ENCODE measurements at regions not wholly inside any gene's neighbourhood (a gene's known extent, or its start where the extent isn't known, plus 50 kb on each side); places are given as distances from the start of the nearest gene placed in this dataset.

GRCh38 chr10:129161150-129161549, 305.9 kb upstream of the MGMT start:
- DNase-seq = no peak

- no peak for DNase-seq
Measured at GRCh38 chr10:129163531-129163930, 303.5 kb upstream of the MGMT start.

GRCh38 chr10:129165076-129165720, 301.8 kb upstream of the MGMT start:
- DNase-seq = no peak

- no peak for DNase-seq
Measured at GRCh38 chr10:129165770-129166169, 301.3 kb upstream of the MGMT start.

- DNase-seq = no peak
Measured at GRCh38 chr10:129168660-129169059, 298.4 kb upstream of the MGMT start.

GRCh38 chr10:129169115-129169514, 297.9 kb upstream of the MGMT start:
- DNase-seq = no peak

- DNase-seq = no peak
Measured at GRCh38 chr10:129170812-129171211, 296.2 kb upstream of the MGMT start.

- DNase-seq = no peak
Measured at GRCh38 chr10:129171812-129172211, 295.2 kb upstream of the MGMT start.

- no peak for DNase-seq
Measured at GRCh38 chr10:129174232-129175014, 292.6 kb upstream of the MGMT start.

- no peak for DNase-seq
Measured at GRCh38 chr10:129179245-129179971, 287.6 kb upstream of the MGMT start.

- no peak for DNase-seq
Measured at GRCh38 chr10:129179972-129180678, 286.9 kb upstream of the MGMT start.

- no peak for DNase-seq
Measured at GRCh38 chr10:129184196-129184595, 282.8 kb upstream of the MGMT start.

GRCh38 chr10:129187331-129187730, 279.7 kb upstream of the MGMT start:
- no peak for DNase-seq

GRCh38 chr10:129191797-129192196, 275.2 kb upstream of the MGMT start:
- DNase-seq = no peak

- no peak for DNase-seq
Measured at GRCh38 chr10:129192344-129193128, 274.5 kb upstream of the MGMT start.

- DNase-seq = no peak
Measured at GRCh38 chr10:129193148-129193547, 273.9 kb upstream of the MGMT start.

- no peak for DNase-seq
Measured at GRCh38 chr10:129194181-129194870, 272.7 kb upstream of the MGMT start.

GRCh38 chr10:129199826-129200225, 267.2 kb upstream of the MGMT start:
- DNase-seq = no peak

- no peak for DNase-seq
Measured at GRCh38 chr10:129203819-129204218, 263.2 kb upstream of the MGMT start.

GRCh38 chr10:129207297-129207696, 259.7 kb upstream of the MGMT start:
- no peak for DNase-seq

GRCh38 chr10:129210876-129211275, 256.2 kb upstream of the MGMT start:
- DNase-seq = no peak

- no peak for DNase-seq
Measured at GRCh38 chr10:129213256-129213655, 253.8 kb upstream of the MGMT start.

Measured in activated CD8-positive, alpha-beta memory T cell treated with anti-CD3 and anti-CD28 coated beads, Interleukin-2, amount 50 U/mL, for 48 hours (primary cell).